K562 (cell line): ENCODE measurements at regions not wholly inside any gene's neighbourhood (a gene's known extent, or its start where the extent isn't known, plus 50 kb on each side); places are given as distances from the start of the nearest gene placed in this dataset.

Source experiments
- ASH1L ChIP-seq: fragments of 450-650 bp; IDR thresholded peaks from 2 replicates; pipeline ENCODE4 v1.6.1; 2018; ENCODE audit warnings: borderline replicate concordance, mild to moderate bottlenecking, low read depth; ENCODE audit not compliant: partially characterized antibody
- BCLAF1 ChIP-seq, 2 experiments: fragments of 450-650 bp in 1 of 2; IDR thresholded peaks; 2 replicates each; pipeline ENCODE4 v1.6.1; 2011 to 2017; ENCODE audit warnings: low read depth in 2 of 2, antibody characterized with exemption in 1 of 2, borderline replicate concordance in 1 of 2, low read length in 1 of 2, mild to moderate bottlenecking in 1 of 2, mixed read lengths in 1 of 2; ENCODE audit not compliant: control insufficient read depth in 1 of 2
- BMI1 ChIP-seq: fragments of 150-350 bp; IDR thresholded peaks from 2 replicates; pipeline ENCODE4 v1.6.1; 2014; ENCODE audit warnings: low read length
- CHD2 ChIP-seq: IDR thresholded peaks from 2 replicates; pipeline ENCODE4 v1.6.1; 2011; ENCODE audit warnings: low read depth, low read length
- CSDE1 ChIP-seq, 2 experiments: fragments of 450-650 bp; IDR thresholded peaks; 2 replicates each; pipeline ENCODE4 v1.6.1; 2016; ENCODE audit warnings: mild to moderate bottlenecking in 1 of 2
- DDX20 ChIP-seq: fragments of 450-650 bp; IDR thresholded peaks from 2 replicates; pipeline ENCODE4 v1.6.1; 2016; ENCODE audit warnings: missing genetic modification characterization, low read depth, mild to moderate bottlenecking, missing compliant biosample characterization, moderate library complexity
- EGR1 ChIP-seq: fragments of 450-650 bp; conservative IDR thresholded peaks from 2 replicates; pipeline ENCODE4 v1.6.1; 2017; ENCODE audit warnings: mild to moderate bottlenecking
- GTF2F1 ChIP-seq: IDR thresholded peaks from 2 replicates; pipeline ENCODE4 v1.6.1; 2011; ENCODE audit warnings: low read depth, low read length, improper control_type of control experiment
- HMGXB4 ChIP-seq: sonication (generic); formaldehyde crosslinking; IDR thresholded peaks from 2 replicates; pipeline ENCODE4 v1.8.1; 2023; ENCODE audit warnings: mild to moderate bottlenecking, missing genetic modification reagents
- IRF2 ChIP-seq: sonication (generic); formaldehyde crosslinking; IDR thresholded peaks from 2 replicates; pipeline ENCODE4 v1.8.1; 2022; ENCODE audit warnings: mild to moderate bottlenecking, missing genetic modification reagents
- MCM5 ChIP-seq: fragments of 450-650 bp; IDR thresholded peaks from 2 replicates; pipeline ENCODE4 v1.6.1; 2016; ENCODE audit warnings: low read depth
- RFX1 ChIP-seq: fragments of 450-650 bp; IDR thresholded peaks from 2 replicates; pipeline ENCODE4 v1.6.1; 2016; ENCODE audit warnings: mild to moderate bottlenecking, moderate library complexity
- SMARCC2 ChIP-seq: fragments of 450-650 bp; IDR thresholded peaks from 2 replicates; pipeline ENCODE4 v1.6.1; 2017; ENCODE audit warnings: antibody characterized with exemption, moderate library complexity, mild to moderate bottlenecking, low read depth
- SRF ChIP-seq, 2 experiments: fragments of 250-450, 450-650 bp in 1 of 2; sonication (Bioruptor Pico) in 1 of 2; sonication (generic) in 1 of 2; formaldehyde crosslinking; IDR thresholded peaks; 2 replicates each; pipeline versions ENCODE4 v1.5.0 to v1.5.1; 2020 to 2022; ENCODE audit warnings: mild to moderate bottlenecking in 1 of 2, missing genetic modification reagents in 1 of 2
- TEAD1 ChIP-seq, 2 experiments: fragments of 450-650 bp in 1 of 2; sonication (generic) in 1 of 2; formaldehyde crosslinking; IDR thresholded peaks; 2 replicates each; pipeline versions ENCODE4 v1.4.0 to v1.8.0; 2020 to 2022; ENCODE audit warnings: mild to moderate bottlenecking in 2 of 2, missing genetic modification reagents in 1 of 2
- TSC22D4 ChIP-seq: fragments of 450-650 bp; IDR thresholded peaks from 2 replicates; pipeline ENCODE4 v1.6.1; 2016; ENCODE audit warnings: missing genetic modification characterization, missing biosample characterization, control low read depth
- USF2 ChIP-seq: sonication (generic); formaldehyde crosslinking; IDR thresholded peaks from 2 replicates; pipeline ENCODE4 v1.5.0; 2020; ENCODE audit warnings: missing genetic modification reagents
- XRCC5 ChIP-seq: fragments of 200-400 bp; formaldehyde crosslinking; IDR thresholded peaks from 2 replicates; pipeline ENCODE4 v1.6.1; 2017; ENCODE audit warnings: low read depth, mild to moderate bottlenecking, low read length
- ZNF263 ChIP-seq: sonication (generic); formaldehyde crosslinking; IDR thresholded peaks from 2 replicates; pipeline ENCODE4 v1.8.0; 2022; ENCODE audit warnings: mild to moderate bottlenecking, missing genetic modification reagents, borderline replicate concordance
- ZNF41 ChIP-seq: fragments of 250-450 bp; sonication (Bioruptor Pico); conservative IDR thresholded peaks from 2 replicates; pipeline ENCODE4 v1.4.0; 2020; ENCODE audit warnings: mild to moderate bottlenecking
- ZNF79 ChIP-seq: fragments of 250-450 bp; sonication (Bioruptor Pico); IDR thresholded peaks from 2 replicates; pipeline ENCODE4 v1.4.0; 2020; ENCODE audit warnings: low read depth, mild to moderate bottlenecking, moderate library complexity

- TF ChIP-seq BCLAF1 (IDR thresholded peaks at IDR 0.05; ENCODE audit: borderline replicate concordance in 1 of 2, control insufficient read depth in 1 of 2, low read depth in 2 of 2, low read length in 1 of 2): peak in 1 of 2 experiments; percentile 71; a peak in 1 of 4 replicates
- peak in 1 of 2 experiments; percentile 77; a peak in 1 of 4 replicates for TF ChIP-seq CSDE1 (IDR thresholded peaks at IDR 0.05)
- no peak for TF ChIP-seq ASH1L
- TF ChIP-seq IRF2 (CRISPR knock-in tag): no peak
- no peak for TF ChIP-seq SMARCC2
- TF ChIP-seq ZNF79: no peak
- TF ChIP-seq BMI1: no peak
- no peak for TF ChIP-seq RFX1
- no peak; the same call in 1 of the 2 replicates for TF ChIP-seq ZNF263 (CRISPR knock-in tag)
- no peak for TF ChIP-seq DDX20 (tag)
- TF ChIP-seq TSC22D4 (tag): no peak
- TF ChIP-seq ZNF41 (CRISPR knock-in tag): no peak
- peak; percentile 53; the same call in 1 of the 2 replicates for TF ChIP-seq CHD2
- peak; percentile 57 to 64; a peak in 2 of 4 replicates for TF ChIP-seq TEAD1 (CRISPR knock-in tag; IDR thresholded peaks at IDR 0.05)
- 0 out of 2 replicates have a peak, but pooled peaks have one; percentile 54 for TF ChIP-seq GTF2F1
- TF ChIP-seq EGR1: 0 out of 2 replicates have a peak, but pooled peaks have one; percentile 1
- peak in 1 of 2 experiments; percentile 63; a peak in 2 of 4 replicates for TF ChIP-seq SRF (CRISPR knock-in tag; IDR thresholded peaks at IDR 0.05)
- no peak for TF ChIP-seq MCM5
- no peak for TF ChIP-seq USF2 (CRISPR knock-in tag)
- peak; percentile 91; the same call in 1 of the 2 replicates for TF ChIP-seq HMGXB4
- no peak; the same call in 1 of the 2 replicates for TF ChIP-seq XRCC5
These were observed 211.6 kb upstream of the ZNF184 start (continued) for GRCh38 chr6:27684264-27685211.
